A549 (cell line): ENCODE measurements at regions not wholly inside any gene's neighbourhood (a gene's known extent, or its start where the extent isn't known, plus 50 kb on each side); places are given as distances from the start of the nearest gene placed in this dataset.

Experiments
- ATAC-seq, 2 experiments: fragments of 200-7000 bp in 1 of 2; fragments of >200 bp in 1 of 2; cut with Nextera tagmentation in 1 of 2; cut with Tn5 transposase in 1 of 2; 3 replicates each; pipeline versions ENCODE4 v1.8.0 to v1.9.1; 2018 to 2020; ENCODE audit warnings: mild to moderate bottlenecking in 1 of 2, moderate library complexity in 1 of 2
- CTCF ChIA-PET: fragments of 300-600 bp; sonication (Branson Sonifier 250); formaldehyde crosslinking; extraction: SDS; loops from one replicate; lab custom pipeline; 2021; ENCODE audit warnings: antibody characterized with exemption, inconsistent platforms; lab: Yijun Ruan, JAX
- POLR2A ChIA-PET: fragments of 350-600 bp; formaldehyde crosslinking; extraction: SDS; loops from one replicate; lab custom pipeline; 2021; ENCODE audit warnings: antibody characterized with exemption, inconsistent platforms; lab: Yijun Ruan, JAX
- DNase-seq, 2 experiments: peaks; one replicate each; pipeline versions ENCODE4 v3.0.0 to v3.0.0-alpha.2; 2011 to 2016; ENCODE audit warnings: low read depth in 1 of 2, low spot score in 1 of 2
- FAIRE-seq: peaks from 2 replicates; lab custom pipeline; 2011; peaks lifted over from hg19 to GRCh38; lab: Jason Lieb, UNC
- H3K27ac ChIP-seq, 2 experiments: fragments of >200 bp; sonication (Bioruptor Twin); formaldehyde crosslinking; 3 replicates each; pipeline ENCODE4 v1.5.1; 2016 to 2017
- H3K4me1 ChIP-seq: fragments of >200 bp; sonication (Bioruptor Twin); formaldehyde crosslinking; 3 replicates; pipeline ENCODE4 v1.6.1; 2016
- H3K4me2 ChIP-seq: fragments of >200 bp; sonication (Bioruptor Twin); formaldehyde crosslinking; 3 replicates; pipeline ENCODE4 v1.6.1; 2016
- H3K4me3 ChIP-seq: fragments of >200 bp; sonication (Bioruptor Twin); formaldehyde crosslinking; 3 replicates; pipeline ENCODE4 v1.5.1; 2016
- H3K9me3 ChIP-seq: fragments of >200 bp; sonication (Bioruptor Twin); formaldehyde crosslinking; 3 replicates; pipeline ENCODE4 v1.6.1; 2016
- BHLHE40 ChIP-seq: IDR thresholded peaks from 2 replicates; pipeline ENCODE4 v1.6.1; 2012; ENCODE audit warnings: low read depth, low read length, inconsistent platforms
- CBX2 ChIP-seq: fragments of 200-600 bp; sonication (generic); IDR thresholded peaks from 2 replicates; pipeline ENCODE4 v1.6.1; 2016; ENCODE audit warnings: low read depth, mild to moderate bottlenecking, borderline replicate concordance
- CBX8 ChIP-seq: fragments of 200-600 bp; sonication (generic); IDR thresholded peaks from 2 replicates; pipeline ENCODE4 v1.6.1; 2016
- EHMT2 ChIP-seq: fragments of 200-600 bp; sonication (generic); IDR thresholded peaks from 2 replicates; pipeline ENCODE4 v1.6.1; 2016; ENCODE audit warnings: antibody characterized with exemption, low read depth, mild to moderate bottlenecking, moderate library complexity
- EP300 ChIP-seq, 2 experiments: fragments of >200 bp; sonication (Bioruptor Twin); formaldehyde crosslinking; IDR thresholded peaks; 2 replicates in 1 of 2; 3 replicates in 1 of 2; pipeline ENCODE4 v1.6.1; 2016 to 2017
- FOSL2 ChIP-seq, 2 experiments: fragments of 450-650 bp in 1 of 2; fragments of >200 bp in 1 of 2; sonication (Bioruptor Twin) in 1 of 2; formaldehyde crosslinking; IDR thresholded peaks; 2 replicates each; pipeline versions ENCODE4 v1.5.0 to v1.6.1; 2016 to 2020; ENCODE audit warnings: mild to moderate bottlenecking in 1 of 2, moderate library complexity in 1 of 2
- FOXS1 ChIP-seq: fragments of 250-450 bp; sonication (Bioruptor Pico); IDR thresholded peaks from 2 replicates; pipeline ENCODE4 v1.5.0; 2020; ENCODE audit warnings: mild to moderate bottlenecking, moderate library complexity
- HOXB13 ChIP-seq: fragments of 250-450 bp; sonication (Bioruptor Pico); IDR thresholded peaks from 2 replicates; pipeline ENCODE4 v1.5.0; 2020; ENCODE audit warnings: low read depth, mild to moderate bottlenecking, moderate library complexity
- MAZ ChIP-seq: fragments of 150-350 bp; IDR thresholded peaks from 2 replicates; pipeline ENCODE4 v1.6.1; 2014; ENCODE audit warnings: antibody characterized with exemption, low read depth, low read length, borderline replicate concordance
- POLR2A ChIP-seq: IDR thresholded peaks from 2 replicates; pipeline ENCODE4 v1.6.1; 2012; ENCODE audit warnings: mild to moderate bottlenecking, low read length
- POLR2AphosphoS2 ChIP-seq: conservative IDR thresholded peaks from 2 replicates; pipeline ENCODE4 v1.6.1; 2012; ENCODE audit warnings: low read length, improper control_type of control experiment, inconsistent platforms
- RAD21 ChIP-seq, 2 experiments: fragments of >200 bp in 1 of 2; sonication (Bioruptor Twin) in 1 of 2; formaldehyde crosslinking in 1 of 2; IDR thresholded peaks in 1 of 2; conservative IDR thresholded peaks in 1 of 2; 2 replicates in 1 of 2; 3 replicates in 1 of 2; pipeline ENCODE4 v1.6.1; 2012 to 2018; ENCODE audit warnings: inconsistent platforms in 1 of 2
- RCOR1 ChIP-seq: fragments of 150-350 bp; IDR thresholded peaks from 2 replicates; pipeline ENCODE4 v1.6.1; 2014; ENCODE audit warnings: antibody characterized with exemption, low read length, low read depth
- REST ChIP-seq: fragments of 200-600 bp; sonication (generic); IDR thresholded peaks from 2 replicates; pipeline ENCODE4 v1.6.1; 2016; ENCODE audit warnings: antibody characterized with exemption, mild to moderate bottlenecking, moderate library complexity
- WGBS: methylation state at CpG from one replicate; pipeline ENCODE4 v1.1.6; 2017; ENCODE audit errors: missing lambda C conversion rate; 5-methylcytosine and 5-hydroxymethylcytosine counted together
- TF ChIP-seq, protein P1 (sequence below): IDR thresholded peaks from 2 replicates; pipeline ENCODE4 v1.6.1; 2012
- TF ChIP-seq, protein P2 (sequence below): fragments of >200 bp; sonication (Bioruptor Twin); formaldehyde crosslinking; IDR thresholded peaks from 3 replicates; pipeline ENCODE4 v1.5.1; 2016
- TF ChIP-seq, protein P3 (sequence below): fragments of 150-350 bp; IDR thresholded peaks from 2 replicates; pipeline ENCODE4 v1.6.1; 2014; ENCODE audit warnings: low read depth, mild to moderate bottlenecking, low read length
- TF ChIP-seq, protein P4 (sequence below): fragments of 250-450 bp; sonication (Bioruptor Pico); IDR thresholded peaks from 2 replicates; pipeline ENCODE4 v1.5.0; 2020; ENCODE audit warnings: low read depth, mild to moderate bottlenecking, moderate library complexity

GRCh38 chr1:70675737-70676156, 264.7 kb downstream of the CTH start:
- TF ChIP-seq BHLHE40 (no peak), HOXB13 (CRISPR knock-in tag) (no peak), POLR2AphosphoS2 (no peak), REST (no peak), MAZ (no peak), CBX8 (no peak), RCOR1 (no peak), EHMT2 (no peak), POLR2A (no peak), CBX2 (no peak), FOXS1 (no peak), FOSL2 (IDR thresholded peaks at IDR 0.05) (no peak), FOSL2 (CRISPR knock-in tag; IDR thresholded peaks at IDR 0.05) (no peak), EP300 (IDR thresholded peaks at IDR 0.05) (no peak), RAD21 (conservative IDR thresholded peaks at IDR 0.05 in 1 of 2, IDR thresholded peaks at IDR 0.05 in 1 of 2) (no peak)
- TF ChIP-seq, protein P1, sequence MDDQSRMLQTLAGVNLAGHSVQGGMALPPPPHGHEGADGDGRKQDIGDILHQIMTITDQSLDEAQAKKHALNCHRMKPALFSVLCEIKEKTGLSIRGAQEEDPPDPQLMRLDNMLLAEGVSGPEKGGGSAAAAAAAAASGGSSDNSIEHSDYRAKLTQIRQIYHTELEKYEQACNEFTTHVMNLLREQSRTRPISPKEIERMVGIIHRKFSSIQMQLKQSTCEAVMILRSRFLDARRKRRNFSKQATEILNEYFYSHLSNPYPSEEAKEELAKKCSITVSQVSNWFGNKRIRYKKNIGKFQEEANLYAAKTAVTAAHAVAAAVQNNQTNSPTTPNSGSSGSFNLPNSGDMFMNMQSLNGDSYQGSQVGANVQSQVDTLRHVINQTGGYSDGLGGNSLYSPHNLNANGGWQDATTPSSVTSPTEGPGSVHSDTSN, result no peak
- TF ChIP-seq, protein P2, sequence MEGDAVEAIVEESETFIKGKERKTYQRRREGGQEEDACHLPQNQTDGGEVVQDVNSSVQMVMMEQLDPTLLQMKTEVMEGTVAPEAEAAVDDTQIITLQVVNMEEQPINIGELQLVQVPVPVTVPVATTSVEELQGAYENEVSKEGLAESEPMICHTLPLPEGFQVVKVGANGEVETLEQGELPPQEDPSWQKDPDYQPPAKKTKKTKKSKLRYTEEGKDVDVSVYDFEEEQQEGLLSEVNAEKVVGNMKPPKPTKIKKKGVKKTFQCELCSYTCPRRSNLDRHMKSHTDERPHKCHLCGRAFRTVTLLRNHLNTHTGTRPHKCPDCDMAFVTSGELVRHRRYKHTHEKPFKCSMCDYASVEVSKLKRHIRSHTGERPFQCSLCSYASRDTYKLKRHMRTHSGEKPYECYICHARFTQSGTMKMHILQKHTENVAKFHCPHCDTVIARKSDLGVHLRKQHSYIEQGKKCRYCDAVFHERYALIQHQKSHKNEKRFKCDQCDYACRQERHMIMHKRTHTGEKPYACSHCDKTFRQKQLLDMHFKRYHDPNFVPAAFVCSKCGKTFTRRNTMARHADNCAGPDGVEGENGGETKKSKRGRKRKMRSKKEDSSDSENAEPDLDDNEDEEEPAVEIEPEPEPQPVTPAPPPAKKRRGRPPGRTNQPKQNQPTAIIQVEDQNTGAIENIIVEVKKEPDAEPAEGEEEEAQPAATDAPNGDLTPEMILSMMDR, result no peak
- TF ChIP-seq, protein P3, sequence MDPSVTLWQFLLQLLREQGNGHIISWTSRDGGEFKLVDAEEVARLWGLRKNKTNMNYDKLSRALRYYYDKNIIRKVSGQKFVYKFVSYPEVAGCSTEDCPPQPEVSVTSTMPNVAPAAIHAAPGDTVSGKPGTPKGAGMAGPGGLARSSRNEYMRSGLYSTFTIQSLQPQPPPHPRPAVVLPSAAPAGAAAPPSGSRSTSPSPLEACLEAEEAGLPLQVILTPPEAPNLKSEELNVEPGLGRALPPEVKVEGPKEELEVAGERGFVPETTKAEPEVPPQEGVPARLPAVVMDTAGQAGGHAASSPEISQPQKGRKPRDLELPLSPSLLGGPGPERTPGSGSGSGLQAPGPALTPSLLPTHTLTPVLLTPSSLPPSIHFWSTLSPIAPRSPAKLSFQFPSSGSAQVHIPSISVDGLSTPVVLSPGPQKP, result no peak
- TF ChIP-seq, protein P4, sequence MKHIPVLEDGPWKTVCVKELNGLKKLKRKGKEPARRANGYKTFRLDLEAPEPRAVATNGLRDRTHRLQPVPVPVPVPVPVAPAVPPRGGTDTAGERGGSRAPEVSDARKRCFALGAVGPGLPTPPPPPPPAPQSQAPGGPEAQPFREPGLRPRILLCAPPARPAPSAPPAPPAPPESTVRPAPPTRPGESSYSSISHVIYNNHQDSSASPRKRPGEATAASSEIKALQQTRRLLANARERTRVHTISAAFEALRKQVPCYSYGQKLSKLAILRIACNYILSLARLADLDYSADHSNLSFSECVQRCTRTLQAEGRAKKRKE (CRISPR knock-in tag), result no peak
- Histone ChIP-seq H3K4me2 (no peak overlapping the region), H3K9me3 (no peaks in the 10 kb centered on the region), H3K27ac (no peak overlapping the region), H3K4me3 (no peak overlapping the region), H3K4me1 (no peaks in the 10 kb centered on the region)
- ChIA-PET POLR2A (no interaction called here), CTCF (no interaction called here)
- no peak for ATAC-seq
- WGBS, result 17% methylated on average over 2 of the region's 5 CpGs
- FAIRE-seq, result no peak
- no peak for DNase-seq
